ENCODE measurements at regions not wholly inside any gene's neighbourhood (a gene's known extent, or its start where the extent isn't known, plus 50 kb on each side); places are given as distances from the start of the nearest gene placed in this dataset.
A peak's percentile ranks its signal among the peaks of the same experiment; 100 is the strongest.
"Not testable (repeated sequence)": the region's sequence is repeated elsewhere in the genome, so short reads cannot be mapped to it uniquely, and the experiment has no call there.

DNA sequence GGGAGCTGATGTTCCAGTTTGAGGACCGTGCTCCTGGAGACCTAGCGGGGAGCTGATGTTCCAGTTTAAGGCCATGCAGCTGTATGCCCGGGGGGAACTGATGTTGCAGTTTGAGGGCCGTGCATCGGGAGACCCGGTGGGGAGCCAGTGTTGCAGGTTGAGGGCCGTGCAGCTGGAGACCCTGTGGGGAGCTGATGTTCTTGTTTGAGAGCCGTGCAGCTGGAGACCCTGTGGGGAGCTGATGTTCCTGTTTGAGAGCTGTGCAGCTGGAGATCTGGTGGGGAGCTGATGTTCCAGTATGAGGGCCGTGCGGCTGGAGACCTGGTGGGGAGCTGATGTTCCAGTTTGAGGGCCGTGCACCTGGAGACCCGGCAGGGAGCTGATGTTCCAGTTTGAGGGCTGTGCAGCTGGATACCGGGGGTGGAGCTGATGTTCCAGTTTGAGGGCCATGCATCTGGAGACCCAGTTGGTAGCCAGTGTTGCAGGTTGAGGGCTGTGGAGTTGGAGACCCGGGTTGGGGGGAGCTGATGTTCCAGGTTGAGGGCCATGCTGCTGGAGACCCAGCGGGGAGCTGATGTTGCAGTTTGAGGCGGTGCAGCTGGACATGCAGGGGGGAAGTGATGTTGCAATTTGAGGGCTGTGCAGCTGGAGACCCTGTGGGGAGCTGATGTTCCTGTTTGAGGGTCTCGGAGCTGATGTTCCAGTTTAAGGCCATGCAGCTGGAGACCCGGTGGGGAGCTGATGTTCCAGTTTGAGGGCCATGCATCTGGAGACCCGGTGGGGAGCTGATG is 64.4 kb upstream of the APOD start:
- CTCF ChIA-PET, H3K4me3 Mint-ChIP-seq: not testable (repeated sequence)

DNA sequence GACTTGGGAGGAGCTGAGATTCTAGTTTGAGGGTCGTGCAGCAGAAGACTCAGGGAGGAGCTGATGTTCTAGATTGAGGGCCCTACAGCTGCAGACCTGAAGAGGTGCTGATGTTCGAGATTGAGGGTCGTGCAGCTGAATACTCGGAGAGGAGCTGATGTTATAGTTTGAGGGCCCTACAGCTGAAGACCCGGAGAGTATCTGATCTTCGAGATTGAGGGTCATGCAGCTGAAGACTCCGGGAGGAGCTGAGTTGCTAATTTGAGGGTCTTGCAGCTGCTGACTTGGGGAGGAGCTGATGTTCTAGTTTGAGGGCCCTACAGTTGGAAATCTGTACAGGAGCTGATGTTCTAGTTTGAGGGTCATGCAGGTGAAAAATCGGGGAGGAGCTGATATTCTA is 62.1 kb upstream of the APOD start:
- H3K36me3 Mint-ChIP-seq (ENCODE audit: low read depth); H3K4me1 Mint-ChIP-seq (ENCODE audit: low read depth); CTCF ChIA-PET; H3K27ac Mint-ChIP-seq; H3K4me3 Mint-ChIP-seq; H3K9me3 Mint-ChIP-seq (ENCODE audit: insufficient read depth); H3K27me3 Mint-ChIP-seq (ENCODE audit: low read depth); DNase-seq; POLR2A ChIA-PET; ATAC-seq: not testable (repeated sequence)

More for the DNA sequence above, 64.4 kb upstream of the APOD start:
- ATAC-seq; H3K4me1 Mint-ChIP-seq (ENCODE audit: low read depth); POLR2A ChIA-PET; H3K9me3 Mint-ChIP-seq (ENCODE audit: insufficient read depth); H3K36me3 Mint-ChIP-seq (ENCODE audit: low read depth); DNase-seq; H3K27me3 Mint-ChIP-seq (ENCODE audit: low read depth); H3K27ac Mint-ChIP-seq: not testable (repeated sequence)

DNA sequence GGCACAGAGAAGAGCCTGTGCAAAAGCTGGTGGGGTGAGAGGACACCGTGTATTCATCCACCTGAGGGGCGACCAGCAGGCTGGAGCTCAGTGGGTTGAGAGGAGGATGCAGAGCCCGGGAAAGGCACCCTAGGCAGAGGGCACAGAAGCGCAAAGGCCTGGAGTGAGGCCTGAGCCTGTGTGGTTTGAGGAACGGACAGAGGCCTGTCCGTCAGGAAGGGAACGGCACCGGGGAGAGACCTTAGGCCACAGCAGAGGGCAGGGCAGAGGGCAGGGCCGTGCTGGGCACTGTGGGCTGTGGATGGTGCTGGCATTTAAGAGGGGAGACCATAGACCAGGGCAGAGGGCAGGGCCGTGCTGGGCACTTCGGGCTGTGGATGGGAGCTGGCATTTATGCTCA is 59.5 kb upstream of the APOD start:
- CTCF ChIA-PET, result not testable (repeated sequence)

DNA sequence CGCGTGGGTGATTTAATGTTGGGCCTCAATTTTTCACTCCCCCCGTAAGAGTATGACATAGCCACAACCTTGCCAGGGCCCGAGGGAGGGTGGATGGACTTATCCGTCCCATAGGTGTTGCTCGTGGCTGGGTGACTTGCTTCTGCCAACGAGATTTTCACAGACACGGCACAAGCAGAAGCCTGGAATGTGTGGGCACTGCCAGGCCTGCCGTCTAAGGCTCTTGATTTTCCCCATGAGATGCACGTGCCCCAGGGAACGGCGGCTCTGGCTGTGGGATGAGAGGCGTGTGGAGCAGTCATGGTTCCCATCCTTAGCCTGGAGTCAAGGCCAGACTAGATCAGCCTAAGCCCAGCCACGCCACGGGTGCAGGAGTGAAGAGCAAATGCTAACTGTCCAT is 58.6 kb upstream of the APOD start:
- not testable (repeated sequence) for DNase-seq

More for the DNA sequence above, 59.5 kb upstream of the APOD start:
- H3K4me3 Mint-ChIP-seq; H3K27ac Mint-ChIP-seq; DNase-seq; H3K27me3 Mint-ChIP-seq (ENCODE audit: low read depth); H3K36me3 Mint-ChIP-seq (ENCODE audit: low read depth); H3K9me3 Mint-ChIP-seq (ENCODE audit: insufficient read depth); POLR2A ChIA-PET; ATAC-seq; H3K4me1 Mint-ChIP-seq (ENCODE audit: low read depth): not testable (repeated sequence)

DNA sequence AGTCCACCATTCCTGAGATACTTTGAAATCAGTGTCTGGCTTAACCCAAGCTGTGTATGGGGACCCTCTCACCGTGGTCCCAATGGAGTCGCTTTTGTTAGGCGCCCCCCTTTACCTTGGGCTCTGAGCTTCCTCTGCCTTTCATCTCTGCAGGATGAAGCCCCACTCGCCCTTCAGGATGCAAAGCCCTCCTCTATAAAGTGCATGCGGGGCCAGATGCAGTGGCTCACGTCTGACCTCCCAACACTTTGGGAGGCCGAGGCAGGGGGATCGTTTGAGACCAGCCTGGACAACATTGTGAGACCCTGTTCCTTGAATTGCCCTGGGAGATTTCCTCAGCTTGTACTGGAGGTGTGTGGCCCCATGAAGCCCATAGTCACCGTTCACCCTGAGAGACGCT is 54.7 kb upstream of the APOD start:
- not testable (repeated sequence) for H3K9me3 Mint-ChIP-seq (ENCODE audit: insufficient read depth)
- POLR2A ChIA-PET, result interaction anchor here (0.6 kb wide), 1 partner anchor 96 kb away, joined by 3 read pairs; the partner anchor contains the start of gene PPP1R2

More for the DNA sequence above, 58.6 kb upstream of the APOD start:
- H3K9me3 Mint-ChIP-seq (ENCODE audit: insufficient read depth); H3K36me3 Mint-ChIP-seq (ENCODE audit: low read depth); H3K4me3 Mint-ChIP-seq; H3K27ac Mint-ChIP-seq; CTCF ChIA-PET; POLR2A ChIA-PET; H3K27me3 Mint-ChIP-seq (ENCODE audit: low read depth); ATAC-seq; H3K4me1 Mint-ChIP-seq (ENCODE audit: low read depth): not testable (repeated sequence)

DNA sequence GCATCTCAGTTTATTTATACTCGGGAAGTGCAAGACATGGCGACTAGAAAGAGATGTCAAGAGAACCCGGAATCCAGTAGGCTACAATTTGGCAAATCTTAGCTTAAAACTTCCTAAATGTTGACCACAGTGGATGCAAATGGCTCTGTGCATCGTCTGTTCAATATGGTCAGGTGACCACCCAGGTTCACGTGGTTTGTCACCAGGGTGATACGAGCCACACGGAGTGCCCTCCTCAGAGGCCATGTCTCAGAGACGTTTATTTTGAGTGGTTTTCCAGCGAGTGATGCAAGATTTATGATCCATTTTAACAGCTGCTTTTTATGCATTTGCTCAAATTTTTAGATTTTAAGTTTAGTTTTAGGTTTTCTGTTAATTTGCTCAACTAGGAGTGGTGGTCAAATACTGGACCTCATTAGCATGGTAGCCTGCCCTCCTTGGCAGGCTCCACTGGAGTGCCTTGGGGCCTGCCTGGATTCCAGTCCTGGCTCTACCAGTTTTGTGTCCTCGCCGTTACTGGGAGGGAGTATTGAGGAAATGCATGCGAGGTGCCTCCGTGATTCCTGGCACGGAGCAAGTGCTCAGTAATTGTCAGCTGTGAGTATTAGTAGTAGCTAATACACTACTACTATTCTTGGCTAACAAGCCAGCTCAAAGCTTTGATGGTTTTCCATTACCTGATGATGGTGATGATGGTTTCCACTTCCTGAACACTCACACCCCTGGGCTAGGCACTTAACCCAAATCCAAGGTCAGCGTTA is 53.9 kb upstream of the APOD start:
- ATAC-seq; H3K27me3 Mint-ChIP-seq (ENCODE audit: low read depth); H3K9me3 Mint-ChIP-seq (ENCODE audit: insufficient read depth); CTCF ChIA-PET; H3K36me3 Mint-ChIP-seq (ENCODE audit: low read depth); H3K4me3 Mint-ChIP-seq; H3K27ac Mint-ChIP-seq: not testable (repeated sequence)
- POLR2A ChIA-PET, result interaction anchor here (0.6 kb wide), 1 partner anchor 95 kb away, joined by 3 read pairs; the partner anchor contains the start of gene PPP1R2
- H3K4me1 Mint-ChIP-seq (ENCODE audit: low read depth), result peaks cover 16% of the 10 kb centered on the region
- peak; percentile 20 for DNase-seq

More for the DNA sequence above, 54.7 kb upstream of the APOD start:
- ATAC-seq; H3K36me3 Mint-ChIP-seq (ENCODE audit: low read depth); H3K27me3 Mint-ChIP-seq (ENCODE audit: low read depth); H3K27ac Mint-ChIP-seq; CTCF ChIA-PET; H3K4me3 Mint-ChIP-seq: not testable (repeated sequence)
- peaks cover 11% of the 10 kb centered on the region for H3K4me1 Mint-ChIP-seq (ENCODE audit: low read depth)
- peak; percentile 20 for DNase-seq

DNA sequence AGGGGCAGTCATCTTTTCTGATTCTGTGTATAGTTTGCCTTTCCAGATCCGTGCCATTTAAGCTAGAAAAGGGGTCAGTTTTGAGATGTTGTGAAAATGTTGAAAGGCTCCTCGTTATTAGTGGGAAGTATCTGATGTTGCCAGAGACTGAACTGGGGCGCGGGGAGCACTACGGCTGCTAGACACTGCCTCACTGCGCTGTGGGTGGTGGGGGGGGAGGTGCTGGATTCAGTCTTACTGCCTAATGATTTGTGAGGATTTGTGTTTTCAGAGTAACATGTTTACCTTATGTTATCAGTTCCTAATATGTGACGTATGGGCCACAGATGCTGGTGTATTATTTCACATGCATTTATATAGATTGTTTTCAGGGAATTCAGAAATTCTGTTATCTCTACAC is 53.3 kb upstream of the APOD start:
- peak overlapping the region; percentile 28 for H3K4me3 Mint-ChIP-seq
- H3K27ac Mint-ChIP-seq; POLR2A ChIA-PET; H3K27me3 Mint-ChIP-seq (ENCODE audit: low read depth); H3K9me3 Mint-ChIP-seq (ENCODE audit: insufficient read depth); CTCF ChIA-PET; ATAC-seq; H3K36me3 Mint-ChIP-seq (ENCODE audit: low read depth): not testable (repeated sequence)
- peak; percentile 26 for DNase-seq
- H3K4me1 Mint-ChIP-seq (ENCODE audit: low read depth), result peaks cover 20% of the 10 kb centered on the region

DNA sequence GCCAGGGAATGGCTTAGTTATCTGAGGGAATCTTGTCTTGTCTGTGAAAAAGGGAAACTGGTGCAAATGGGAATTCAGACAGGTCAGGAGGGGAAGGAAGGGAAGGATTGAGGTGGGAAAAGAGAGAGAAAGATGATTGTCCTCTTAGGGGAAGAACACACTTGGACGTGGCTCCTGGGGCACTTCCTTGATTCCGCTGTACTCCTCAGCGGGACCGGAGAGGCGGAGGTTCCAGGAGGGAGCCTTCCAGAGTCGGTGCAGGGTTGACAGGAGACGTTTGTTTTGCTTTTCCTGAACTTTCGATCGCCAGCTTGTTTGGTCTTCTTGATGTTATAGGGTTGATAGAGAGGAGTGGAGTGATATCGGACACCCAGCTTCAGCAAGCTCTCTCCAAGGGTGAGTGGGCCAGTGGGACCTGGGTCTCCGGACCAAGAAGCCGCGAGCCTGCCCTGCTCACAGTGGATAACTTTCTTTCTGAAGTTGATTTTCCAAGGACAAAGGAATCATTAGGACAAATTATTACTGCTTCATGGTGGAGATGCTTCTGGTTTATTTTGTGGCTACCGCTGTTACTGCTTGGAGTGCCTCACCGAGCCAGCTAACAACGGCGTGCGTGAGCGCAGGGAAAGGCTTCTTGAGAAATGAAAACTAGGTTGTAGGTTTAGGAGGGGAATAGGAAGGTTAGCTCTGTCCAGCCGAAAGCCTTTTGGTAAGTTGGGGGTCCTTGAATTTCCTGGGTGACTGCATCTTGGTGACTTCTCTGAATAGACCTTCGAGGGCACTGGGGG is 52.4 kb upstream of the APOD start:
- CTCF ChIA-PET; H3K27ac Mint-ChIP-seq; POLR2A ChIA-PET; H3K27me3 Mint-ChIP-seq (ENCODE audit: low read depth); ATAC-seq; H3K9me3 Mint-ChIP-seq (ENCODE audit: insufficient read depth); H3K36me3 Mint-ChIP-seq (ENCODE audit: low read depth): not testable (repeated sequence)
- peak; percentile 19 for DNase-seq
- Mint-ChIP-seq H3K4me3 (peak overlapping the region; percentile 38), H3K4me1 (ENCODE audit: low read depth) (peaks cover 20% of the 10 kb centered on the region)

DNA sequence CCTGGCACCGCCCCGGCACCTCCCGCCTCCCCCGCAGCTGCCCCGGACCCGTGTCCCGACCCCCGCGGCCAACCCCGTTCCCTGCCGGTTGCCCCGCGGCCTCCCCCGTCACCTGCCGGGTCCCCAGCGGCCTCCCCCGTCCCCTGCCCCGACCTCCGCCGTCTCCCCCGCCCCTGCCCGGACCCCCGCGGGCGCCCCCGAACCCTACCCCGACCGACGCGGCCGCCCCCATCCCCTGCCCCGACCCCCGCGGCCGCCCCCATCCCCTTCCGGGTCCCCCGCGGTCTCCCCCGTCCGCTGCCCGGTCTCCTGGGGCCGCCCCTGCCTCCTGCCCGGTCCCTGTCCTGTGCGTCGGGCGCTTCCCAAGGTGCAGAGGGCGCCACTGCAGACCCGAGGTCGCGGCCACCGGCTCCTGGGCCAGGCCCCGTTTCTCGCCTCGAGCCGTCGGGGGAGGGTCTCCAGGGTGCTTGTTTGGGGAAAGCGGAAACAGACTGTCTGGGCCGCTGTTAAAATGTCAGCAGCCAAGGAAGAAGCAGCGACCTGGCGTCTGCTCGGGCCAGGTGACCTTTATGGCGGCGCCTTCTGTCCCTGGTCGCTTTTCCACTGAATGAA is 51.6 kb upstream of the APOD start:
- H3K36me3 Mint-ChIP-seq (ENCODE audit: low read depth); H3K4me3 Mint-ChIP-seq; H3K9me3 Mint-ChIP-seq (ENCODE audit: insufficient read depth); H3K27me3 Mint-ChIP-seq (ENCODE audit: low read depth); CTCF ChIA-PET; POLR2A ChIA-PET: not testable (repeated sequence)
- ATAC-seq (peak; percentile 8), DNase-seq (peak; percentile 20)
- H3K4me1 Mint-ChIP-seq (ENCODE audit: low read depth), result peaks cover 20% of the 10 kb centered on the region
- H3K27ac Mint-ChIP-seq, result peak overlapping the region; percentile 64

DNA sequence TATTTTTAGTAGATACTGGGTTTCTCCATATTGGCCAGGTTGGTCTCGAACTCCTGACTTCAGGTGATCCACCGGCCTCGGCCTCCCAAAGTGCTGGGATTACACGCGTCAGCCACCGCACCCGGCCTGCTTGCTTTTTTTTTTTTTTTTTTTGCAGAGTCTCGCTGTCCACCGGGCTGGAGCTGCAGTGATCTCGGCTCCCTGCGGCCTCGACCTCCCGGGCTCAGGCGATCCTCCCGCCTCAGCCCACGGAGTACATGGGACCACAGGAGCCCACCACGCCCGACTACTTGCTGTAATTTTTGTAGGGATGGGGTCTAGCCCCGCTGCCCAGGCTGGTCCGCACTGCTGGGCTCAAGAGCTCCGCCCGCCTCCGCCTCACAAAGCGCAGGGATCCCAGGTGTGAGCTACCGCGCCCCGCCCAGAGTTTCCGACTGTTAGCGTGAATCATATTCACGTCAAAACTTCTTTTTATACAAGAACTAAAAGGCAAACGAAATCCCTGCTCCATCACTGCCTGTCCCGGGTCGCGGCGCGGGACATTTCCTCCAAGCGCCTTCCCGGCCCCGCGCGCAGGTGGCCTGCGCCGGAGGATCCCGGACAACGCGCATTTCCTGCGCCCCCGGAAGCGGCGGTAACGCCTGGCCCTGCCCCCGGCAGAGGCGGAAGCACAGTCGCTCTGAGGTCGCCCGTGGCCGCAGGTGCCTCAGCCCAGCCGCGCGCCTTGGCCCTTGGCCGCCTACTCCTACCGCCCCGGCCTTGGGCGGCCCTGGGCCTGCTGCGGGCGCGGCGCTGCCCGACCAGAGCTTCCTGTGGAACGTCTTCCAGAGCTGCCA is 50.9 kb upstream of the APOD start:
- H3K27me3 Mint-ChIP-seq (ENCODE audit: low read depth); H3K9me3 Mint-ChIP-seq (ENCODE audit: insufficient read depth); POLR2A ChIA-PET; H3K27ac Mint-ChIP-seq; H3K36me3 Mint-ChIP-seq (ENCODE audit: low read depth); H3K4me3 Mint-ChIP-seq; CTCF ChIA-PET: not testable (repeated sequence)
- DNase-seq (peak; percentile 70), ATAC-seq (peak; percentile 95)
- peaks cover 20% of the 10 kb centered on the region for H3K4me1 Mint-ChIP-seq (ENCODE audit: low read depth)
